Suppressor macrophage (primary cell): ENCODE measurements at regions not wholly inside any gene's neighbourhood (a gene's known extent, or its start where the extent isn't known, plus 50 kb on each side); places are given as distances from the start of the nearest gene placed in this dataset.
A peak's percentile ranks its signal among the peaks of the same experiment; 100 is the strongest.

Experiments
- DNase-seq, 4 experiments: peaks; one replicate each; pipeline ENCODE4 v3.0.0-alpha.2; 2020 to 2022

DNA sequence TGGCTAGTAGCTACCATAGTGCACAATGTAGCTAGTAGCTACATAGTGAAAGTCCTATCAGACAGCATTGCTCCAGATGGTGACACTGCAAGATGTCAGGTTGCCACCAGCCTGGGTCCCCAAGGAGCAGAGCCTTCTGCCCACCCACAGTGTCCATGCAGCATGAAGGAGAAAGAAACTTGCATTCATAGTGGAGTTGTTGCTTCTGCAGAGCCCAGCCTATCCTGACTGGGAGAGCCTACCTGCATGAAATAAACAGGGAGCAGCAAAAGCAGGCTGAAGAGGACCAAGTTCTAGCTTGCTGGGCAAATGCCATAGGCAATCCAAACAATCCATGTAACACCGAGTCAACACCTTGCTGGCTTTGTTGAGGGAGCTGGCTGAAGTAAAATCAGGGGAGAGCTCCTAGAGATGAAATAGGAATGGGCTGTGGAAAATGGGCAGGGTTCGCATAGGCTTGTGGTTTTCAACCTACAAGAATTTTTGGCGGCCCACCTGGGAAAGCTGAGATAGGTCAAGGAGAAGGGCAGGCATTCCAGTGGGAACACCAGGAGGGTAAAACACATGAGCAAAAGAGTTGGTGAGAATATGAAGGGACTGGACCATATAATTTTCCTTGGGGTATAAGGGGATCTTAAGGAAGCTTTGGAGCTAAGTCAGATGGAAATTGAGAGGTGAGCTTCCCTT lies 195.8 kb downstream of the CYP26B1 start:
- DNase-seq: no peak

DNA sequence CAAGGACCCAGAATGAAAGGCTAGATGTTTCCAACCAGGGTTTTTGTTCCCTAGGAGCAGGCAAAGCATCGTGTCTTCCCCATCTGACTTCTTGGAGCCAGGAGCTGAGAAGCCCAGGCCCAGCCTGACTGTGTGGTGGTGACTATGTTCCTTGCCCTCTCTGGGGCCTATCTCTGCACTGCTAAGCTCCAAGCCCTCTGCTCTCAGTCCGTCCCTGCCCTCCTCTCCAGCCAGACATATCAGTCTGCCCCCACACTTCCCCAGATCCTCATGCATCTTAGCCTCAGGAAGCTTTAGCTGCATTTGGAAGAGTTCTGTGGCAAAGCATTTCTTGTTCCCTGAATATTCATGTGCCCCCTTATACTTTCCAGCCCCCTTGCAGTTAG lies 196.6 kb downstream of the CYP26B1 start:
- DNase-seq: no peak

DNA sequence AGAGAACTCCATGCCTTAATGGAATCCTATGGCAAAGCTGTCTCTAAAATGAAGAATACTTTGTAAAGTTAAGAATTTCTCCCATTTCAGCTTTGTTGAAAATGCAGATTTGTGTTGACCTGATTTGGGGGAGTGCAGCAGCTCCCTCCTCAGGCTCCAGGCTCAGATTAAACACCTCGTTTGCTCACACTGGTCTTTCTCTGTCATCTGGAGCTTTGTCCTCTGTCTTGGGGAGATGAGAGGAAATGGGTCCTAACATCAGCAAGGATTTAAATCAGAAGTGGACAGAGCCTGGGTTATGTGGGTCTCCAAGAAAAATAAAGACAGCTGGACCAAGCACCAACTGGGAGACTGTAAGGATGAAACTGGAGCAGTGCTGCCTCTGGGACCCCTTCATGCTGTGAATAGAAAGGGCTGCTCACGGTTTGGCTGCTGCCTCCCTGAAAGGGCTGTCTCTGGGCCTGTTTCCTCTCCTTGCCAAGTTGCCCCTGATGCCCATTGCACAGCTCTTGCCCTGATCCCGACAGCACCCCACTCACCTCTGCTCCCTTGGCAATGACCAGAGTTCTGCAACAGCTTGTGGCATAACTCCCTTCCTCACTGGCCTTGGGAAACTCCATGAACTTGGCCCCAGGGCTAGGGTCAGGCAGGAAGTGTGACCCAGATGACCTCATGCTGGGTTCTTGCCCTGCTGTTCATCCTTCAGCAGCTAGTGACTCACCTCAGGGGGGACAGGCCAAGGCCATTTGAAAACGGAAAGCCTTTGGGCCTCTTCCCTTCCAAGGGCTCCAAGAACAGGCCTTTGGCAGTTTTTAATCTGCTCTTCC lies 197.2 kb downstream of the CYP26B1 start:
- DNase-seq: peak; percentile 52 to 77 (median 64)

DNA sequence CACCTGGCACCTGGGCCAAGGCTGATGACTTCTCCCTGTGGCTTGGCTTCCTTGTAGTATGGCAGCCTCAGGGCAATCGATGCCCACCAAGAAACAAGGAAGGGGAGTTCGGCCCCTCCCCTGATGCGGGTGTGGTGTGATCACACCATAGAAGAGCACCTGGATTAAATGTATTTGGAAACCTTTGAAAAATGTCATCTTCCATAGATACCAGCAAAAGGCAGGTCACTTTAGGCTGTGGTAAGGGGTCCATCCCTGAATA lies 198.2 kb downstream of the CYP26B1 start:
- DNase-seq: no peak

DNA sequence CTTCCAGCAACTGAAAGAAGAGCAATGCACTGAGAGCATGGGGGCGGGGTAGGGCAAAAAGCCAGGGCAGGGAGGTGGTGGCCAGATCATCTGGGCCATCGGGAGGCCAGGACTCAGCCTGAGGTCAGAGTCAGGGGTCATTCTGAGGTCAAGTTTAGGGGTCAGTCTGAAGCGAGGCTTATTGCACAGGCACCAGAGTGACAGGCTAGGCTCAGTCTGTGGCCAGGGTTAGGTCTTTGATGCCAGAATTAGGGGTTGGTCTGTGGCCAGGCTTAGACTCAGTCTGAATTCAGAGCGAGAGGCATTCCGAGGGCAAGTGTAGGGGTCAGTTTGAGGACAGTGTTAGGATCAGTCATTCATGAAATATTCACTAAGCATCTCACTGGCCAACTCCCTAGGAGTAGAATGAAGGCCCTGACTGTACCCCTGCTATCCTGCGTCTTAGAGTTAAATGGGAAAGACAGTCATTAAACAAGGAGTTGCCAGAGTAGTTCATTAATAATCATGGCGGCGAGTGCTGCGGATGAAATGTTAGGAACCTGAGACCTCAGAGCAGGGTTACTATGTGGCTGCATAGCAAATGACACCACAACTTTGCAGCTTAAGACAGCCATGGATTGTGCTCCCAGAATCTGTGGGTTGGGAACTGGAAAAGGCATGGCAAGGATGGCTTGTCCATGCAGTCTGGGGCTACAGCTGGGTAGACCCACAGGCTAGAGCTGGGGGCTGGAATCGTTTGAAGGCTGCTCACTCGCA lies 198.7 kb downstream of the CYP26B1 start:
- DNase-seq: no peak

DNA sequence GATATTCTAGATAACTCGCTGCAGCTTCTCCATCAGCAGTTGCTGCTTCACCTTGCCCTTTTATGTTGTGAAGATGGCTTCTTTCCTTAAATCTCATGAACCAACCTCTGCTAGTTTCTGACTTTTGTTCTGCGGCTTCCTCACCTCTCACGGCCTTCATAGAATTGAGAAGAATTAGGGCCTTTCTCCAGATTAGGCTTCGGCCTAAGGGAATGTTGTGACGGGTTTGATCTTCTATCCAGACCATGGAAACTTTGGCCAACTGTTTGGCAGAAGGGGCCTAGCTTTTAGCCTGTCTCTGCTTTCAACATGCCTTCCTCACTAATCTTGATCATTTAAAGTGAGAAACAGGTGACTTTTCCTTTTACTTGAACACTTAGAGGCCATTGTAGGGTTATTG lies 199.9 kb downstream of the CYP26B1 start:
- no peak for DNase-seq

DNA sequence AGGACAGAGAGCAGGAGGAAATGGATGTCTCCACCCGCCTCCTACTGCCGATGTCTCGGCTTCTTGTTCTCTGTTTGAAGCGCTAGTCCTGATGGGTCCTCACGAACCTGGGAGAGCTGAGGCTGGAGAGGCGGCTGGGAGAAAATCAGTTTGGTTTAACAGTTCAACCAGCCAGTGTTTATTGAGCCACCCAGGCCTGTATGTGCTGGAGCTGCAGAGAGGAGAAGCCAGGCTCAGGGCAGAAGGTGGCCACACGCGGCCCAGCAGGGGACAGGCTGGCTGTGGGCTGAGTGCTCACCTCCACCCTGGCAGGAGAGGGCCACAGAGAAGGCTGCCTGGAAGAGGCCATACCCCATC lies 202.1 kb downstream of the CYP26B1 start:
- DNase-seq: no peak

DNA sequence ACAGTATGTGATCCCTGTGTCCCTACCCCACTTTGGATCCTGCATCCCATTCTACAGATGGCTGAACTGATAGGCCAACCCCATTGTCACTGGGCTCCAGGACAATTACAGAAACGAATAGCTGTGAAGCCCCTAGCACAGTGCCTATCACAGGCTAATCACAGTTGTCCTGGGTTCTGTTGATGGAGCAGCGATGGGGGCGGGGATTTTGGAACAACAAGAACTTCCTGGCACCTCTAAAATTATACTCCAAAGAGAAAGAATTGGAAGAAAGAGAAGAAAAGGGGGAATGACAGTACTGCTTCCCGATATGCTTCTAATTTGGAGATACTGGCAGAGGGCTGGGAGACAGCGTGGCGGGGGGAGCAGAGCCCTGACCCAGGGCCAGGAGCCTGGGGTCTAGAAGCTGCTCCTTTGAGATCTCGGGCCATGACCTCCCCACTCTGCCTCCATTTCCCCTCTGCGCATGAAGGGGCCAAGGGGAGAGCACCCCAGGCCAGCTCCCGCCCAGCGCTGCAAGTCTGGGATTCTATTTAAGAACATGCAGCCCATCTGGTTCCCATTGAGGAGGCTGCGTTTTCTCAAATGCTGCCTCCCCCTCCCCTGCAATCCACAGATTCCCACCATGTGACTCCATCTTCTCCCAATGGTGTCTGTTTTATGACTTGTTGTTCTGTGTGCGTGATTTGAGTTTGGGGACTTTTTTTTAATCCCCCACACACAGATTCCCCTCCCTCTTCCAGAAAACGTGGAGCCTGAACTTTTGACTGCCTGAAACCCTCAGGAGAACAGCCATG lies 202.7 kb downstream of the CYP26B1 start:
- no peak for DNase-seq

DNA sequence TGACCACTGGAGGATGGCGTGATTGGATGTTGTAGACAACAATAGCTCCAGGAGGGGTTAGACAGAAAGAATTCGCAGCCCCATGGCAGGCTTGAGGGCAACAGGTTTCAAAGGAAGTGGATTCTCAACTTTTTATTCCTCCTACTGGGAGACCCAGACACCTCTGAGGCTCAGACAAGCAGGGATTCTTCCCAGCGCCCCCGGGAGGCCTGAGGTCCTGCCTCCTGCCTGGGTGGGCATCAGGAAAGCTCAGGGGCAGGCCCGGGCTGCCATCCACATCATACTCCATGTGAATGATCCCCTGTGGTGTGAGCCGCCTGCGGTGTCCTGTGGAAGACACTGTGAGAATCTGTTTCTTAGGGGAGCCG lies 203.5 kb downstream of the CYP26B1 start:
- DNase-seq: no peak

DNA sequence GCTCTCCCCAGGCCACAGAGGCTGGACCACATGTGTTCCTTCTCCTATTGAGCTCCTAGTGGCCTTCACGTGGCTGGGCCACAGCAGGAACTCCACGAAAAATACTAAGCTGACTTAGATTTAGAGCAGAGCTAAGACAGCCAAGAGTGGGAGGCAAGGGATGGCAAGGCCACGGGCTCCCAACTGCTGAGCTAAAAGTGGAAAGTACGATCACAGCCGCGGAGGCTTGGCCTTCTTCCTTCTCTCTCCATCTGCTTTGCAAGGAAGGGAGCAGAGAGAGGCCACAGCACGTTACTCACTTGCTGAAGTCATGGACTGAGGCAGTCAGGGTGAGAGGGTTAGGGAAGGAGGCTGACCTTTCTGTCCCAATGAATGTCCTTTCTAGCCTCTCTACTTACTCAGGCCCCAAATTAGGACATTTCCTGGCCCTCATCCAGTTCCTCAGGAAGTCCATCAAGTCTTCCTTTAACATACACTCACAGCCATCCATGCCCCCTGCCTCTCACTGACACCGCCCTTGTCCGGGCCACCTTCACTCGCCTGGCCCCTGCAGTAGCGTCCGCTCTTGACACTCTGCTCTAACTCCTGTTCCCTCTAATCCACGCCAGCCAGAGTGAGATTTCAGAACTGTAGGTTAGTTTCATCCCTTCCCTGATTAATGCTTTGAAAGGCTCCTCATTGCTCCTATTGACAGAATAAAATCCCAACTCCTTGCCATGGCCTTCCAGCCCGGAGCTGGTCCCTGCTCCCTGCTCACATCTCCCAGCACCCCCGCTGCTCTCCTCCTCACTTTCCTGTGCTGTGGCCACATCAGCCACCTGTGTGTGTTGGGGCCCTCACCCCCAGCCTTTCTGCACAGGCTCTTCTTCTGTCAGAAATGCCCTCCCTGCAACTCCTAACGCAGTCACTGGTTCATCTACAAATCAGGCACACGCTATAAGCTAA lies 204.2 kb downstream of the CYP26B1 start:
- no peak for DNase-seq

DNA sequence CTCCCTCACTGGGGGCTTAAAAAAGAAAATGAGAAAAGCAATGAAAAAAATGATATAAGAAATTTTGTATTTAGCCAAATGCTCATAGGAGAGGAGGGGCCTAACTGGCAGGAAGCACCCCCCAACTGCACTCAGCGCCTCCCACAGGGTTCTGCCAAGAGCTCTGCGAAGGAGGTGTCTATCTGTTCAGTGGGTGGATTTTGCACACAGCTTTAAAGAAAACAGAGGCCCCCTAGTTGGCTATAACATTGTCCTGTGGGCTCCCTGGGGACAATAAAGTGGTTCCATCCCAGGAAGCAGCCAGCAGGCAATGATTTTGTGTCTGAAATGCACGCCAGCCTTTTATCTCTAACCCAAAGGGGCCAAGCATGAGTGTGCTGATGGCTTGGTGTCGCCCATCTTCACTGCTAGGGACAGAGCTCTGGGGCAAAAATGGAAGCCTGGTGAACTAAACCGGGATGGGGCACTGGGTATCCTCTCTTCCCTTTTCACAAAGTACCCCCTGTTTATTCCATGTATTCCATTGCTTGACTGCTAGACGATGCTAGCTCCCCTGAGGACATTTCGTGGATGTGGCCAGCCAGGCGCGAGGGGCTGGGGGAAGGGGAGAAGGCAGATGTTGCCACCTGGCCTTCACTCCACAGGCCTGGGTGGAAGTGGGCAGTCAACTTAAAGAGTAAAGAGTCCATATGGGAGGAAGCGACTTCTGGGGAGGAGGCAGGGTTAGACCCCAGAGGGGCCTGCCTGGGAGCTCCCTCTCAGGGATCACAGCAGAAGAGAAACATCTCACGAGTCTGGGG lies 205.7 kb downstream of the CYP26B1 start:
- DNase-seq: no peak

DNA sequence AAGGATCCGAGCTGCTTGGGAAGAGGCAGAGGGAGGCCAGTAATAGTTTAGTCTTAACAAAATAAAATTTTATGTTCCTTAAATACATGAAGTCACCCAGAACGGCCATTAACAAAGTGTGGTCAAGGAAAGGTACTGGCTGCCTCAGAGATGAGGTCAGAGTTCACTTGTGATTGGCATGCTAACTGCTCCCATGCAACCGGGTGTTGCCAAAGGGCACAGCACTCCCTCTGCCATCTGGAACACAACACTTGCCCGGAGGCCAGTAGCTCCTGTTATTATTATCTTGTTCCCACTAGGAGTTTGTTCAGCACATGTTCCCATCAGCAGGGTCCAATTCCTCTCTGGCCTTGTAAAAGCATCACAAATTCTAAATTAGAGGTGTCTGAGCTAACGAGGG lies 207.0 kb downstream of the CYP26B1 start:
- DNase-seq: no peak

DNA sequence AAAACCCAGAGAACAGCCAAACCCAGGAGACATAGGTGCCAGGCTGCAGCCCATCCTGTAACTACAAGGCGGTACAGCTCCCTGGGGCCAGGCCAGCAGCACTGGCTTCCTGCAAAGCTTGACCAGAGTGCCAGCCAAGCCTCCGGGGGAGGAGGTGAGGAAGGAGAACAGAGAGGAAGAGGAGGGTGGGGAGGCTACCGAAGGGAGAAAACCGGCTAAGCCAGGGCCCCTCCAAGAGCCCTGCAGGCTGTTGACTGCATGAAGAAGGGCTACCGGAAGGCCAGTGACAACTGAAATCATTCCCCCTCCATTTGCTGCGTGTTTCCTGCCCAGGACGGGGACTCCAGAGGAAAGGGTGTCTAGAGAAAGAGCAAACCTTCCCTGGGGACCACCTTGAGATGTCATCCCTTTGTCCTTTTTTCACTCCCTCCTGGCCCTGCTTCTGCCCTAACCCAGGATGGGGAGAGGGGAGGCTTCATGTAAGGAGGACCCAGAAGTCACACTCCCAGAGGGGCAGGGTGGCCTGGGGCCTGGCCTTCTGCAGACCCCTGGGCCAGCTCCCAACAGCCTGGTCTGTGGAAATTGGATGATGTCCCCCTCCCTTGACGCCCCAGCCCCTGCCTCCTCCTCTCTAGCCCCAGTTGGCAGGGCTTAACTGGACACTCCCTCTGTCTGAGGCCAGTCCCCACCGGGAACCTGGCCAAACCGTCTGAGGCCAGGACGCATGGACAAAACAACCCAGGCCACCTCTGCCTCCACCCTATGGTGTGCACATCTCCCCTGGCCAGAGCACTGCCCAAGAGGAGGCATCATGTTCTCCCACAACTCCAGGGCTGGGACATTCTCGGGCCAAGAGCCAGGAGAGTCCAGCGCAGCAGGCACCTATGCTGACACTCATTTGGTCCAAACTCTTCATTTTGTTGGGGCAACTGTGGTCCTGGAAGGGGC lies 207.8 kb downstream of the CYP26B1 start:
- DNase-seq: no peak

DNA sequence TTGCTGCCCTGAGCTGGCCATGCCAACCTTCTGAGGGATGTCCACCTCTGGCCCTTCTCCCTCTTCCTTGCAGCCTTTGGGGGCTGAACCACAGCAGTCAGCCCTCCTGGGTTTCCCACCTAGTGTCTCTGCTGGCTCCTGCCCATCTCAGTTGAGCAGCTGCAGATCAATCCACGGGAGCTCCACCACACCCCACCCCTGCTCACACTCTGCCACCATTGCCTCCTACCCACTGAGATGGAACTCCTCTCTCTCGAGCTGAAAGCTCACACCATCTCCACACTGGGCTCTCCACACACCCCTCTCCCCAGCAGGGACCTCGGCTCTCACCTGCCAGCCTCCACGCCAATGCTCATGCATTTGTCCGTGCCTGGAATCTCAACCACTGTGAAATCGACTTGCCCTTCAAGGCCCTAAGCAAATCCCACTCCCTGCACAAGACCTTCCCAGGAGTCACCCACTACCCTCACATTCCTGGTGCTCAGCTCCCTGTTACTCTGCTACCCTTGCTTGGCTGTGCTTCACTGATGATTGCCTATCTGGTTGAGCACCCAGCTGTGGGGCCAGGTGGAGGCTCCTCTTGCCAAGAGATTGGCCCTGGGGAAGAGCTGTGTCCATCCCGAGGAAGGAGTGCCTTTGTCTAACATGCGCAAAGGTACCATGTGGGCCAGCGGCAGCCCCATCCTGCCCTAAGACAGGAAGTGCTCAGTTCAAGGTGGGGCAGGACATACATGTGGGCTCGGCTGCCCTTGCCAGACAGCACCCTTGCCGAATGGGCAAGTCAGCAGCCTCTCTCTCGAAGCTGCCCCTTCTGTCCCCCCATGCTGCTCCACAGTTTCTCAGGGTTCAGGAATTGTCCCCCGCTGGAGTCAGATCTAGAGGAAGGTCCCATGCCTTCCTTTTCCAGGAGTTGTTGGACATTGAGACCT lies 208.7 kb downstream of the CYP26B1 start:
- DNase-seq: no peak

DNA sequence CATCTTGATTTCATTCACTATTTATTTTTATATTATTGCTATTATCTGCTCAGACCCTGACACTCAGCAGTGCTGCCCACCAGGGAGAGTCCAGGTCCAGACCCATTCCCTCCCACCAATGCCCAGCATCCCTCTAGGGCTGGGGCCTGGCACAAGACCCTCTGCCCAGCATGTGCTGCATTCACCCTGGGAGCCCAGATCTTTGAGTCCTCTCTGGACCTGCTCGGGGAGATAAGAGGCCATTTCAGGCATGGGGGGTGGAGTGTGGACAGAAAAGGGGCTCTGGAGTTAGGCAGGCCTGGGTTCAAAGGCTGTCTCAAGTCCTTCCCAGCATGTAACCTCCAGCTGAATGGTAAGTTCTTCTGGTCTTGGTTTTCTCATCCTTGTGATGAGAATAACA lies 209.6 kb downstream of the CYP26B1 start:
- DNase-seq: no peak

DNA sequence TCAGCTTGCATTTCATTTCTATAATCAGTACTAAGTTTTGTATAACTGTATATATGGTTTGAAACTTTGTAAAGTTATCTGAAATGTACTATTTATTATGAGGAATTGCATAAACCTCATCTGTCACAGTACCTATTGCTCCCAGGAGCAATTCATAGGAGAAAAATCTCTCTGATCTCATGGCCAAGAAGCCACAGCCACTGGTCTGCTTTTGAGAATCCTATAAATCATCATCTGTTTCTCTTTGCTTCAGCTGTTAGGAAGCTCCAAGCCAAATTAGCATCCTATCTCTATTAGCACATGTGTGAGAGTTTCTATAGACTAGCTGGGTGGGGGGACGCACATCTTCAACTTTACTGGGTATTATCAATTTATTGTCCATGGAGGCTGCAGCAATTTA lies 210.3 kb downstream of the CYP26B1 start:
- DNase-seq: no peak

DNA sequence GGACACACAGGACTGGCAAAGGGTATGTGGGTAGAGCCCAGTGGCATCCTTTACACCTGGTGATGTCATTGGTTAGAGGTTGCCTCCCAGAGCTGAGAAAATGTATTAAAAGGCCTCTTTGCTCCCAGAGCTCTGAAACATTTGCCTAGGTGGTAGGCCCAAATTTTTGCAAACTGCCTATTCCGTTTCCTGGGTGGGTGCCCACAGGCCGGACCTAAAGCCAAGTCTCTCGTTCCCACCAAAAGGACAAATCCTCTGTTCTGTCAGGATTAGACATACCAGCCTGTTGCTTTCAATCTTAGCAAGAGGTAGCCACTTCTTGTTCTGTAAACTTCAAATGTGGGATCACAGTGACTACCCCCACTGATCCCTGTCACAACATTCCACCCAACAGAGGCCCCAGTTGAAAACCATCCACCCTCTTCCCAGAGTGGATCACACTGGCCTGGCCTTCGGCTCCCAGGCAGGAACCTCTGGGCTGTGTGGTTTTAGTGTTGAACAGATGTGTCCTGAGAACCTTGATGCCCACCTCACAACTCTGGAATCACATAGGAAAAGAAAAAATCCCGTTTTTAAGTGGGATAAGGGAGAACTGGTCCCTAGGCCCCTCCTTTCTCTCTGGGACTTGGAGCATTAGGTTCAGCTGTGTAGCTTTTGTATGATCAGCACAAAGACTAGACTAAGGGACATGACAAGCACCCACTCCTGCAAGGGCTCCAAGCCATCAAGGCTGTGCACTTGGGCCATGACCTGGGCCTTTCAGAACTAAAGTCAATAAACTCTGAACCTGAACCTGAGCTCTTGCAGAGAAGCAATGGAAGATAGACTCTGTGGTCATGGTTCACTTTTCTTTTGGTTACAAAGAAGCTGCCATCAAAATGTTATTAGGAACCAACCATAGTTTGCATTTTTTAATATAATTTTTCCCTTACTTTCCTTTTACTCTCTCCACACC lies 211.3 kb downstream of the CYP26B1 start:
- DNase-seq: no peak
